K562 (cell line): ENCODE measurements at regions not wholly inside any gene's neighbourhood (a gene's known extent, or its start where the extent isn't known, plus 50 kb on each side); places are given as distances from the start of the nearest gene placed in this dataset.

Source experiments
- ATAC-seq: fragments of 200-7000 bp; cut with Tn5 transposase; 3 replicates; pipeline ENCODE4 v1.9.1; 2020; ENCODE audit warnings: moderate library complexity
- BruUV-seq: library from RNA; stranded (reverse); fragments of 400-500 nt; replicated peaks from 2 replicates; lab custom pipeline; 2021; lab: Mats Ljungman, UMichigan
- CTCF ChIA-PET: fragments of 300-600 bp; formaldehyde crosslinking; extraction: SDS; loops from one replicate; lab custom pipeline; 2021; ENCODE audit warnings: low intra/inter-chr PET ratio; lab: Yijun Ruan, JAX
- POLR2A ChIA-PET: fragments of 300-600, 350-650 bp; sonication (Branson Sonifier 250); formaldehyde crosslinking; extraction: SDS; loops from one replicate; lab custom pipeline; 2021; ENCODE audit warnings: antibody characterized with exemption, inconsistent platforms; lab: Yijun Ruan, JAX
- DNase-seq, 4 experiments: peaks; one replicate each; pipeline versions ENCODE4 v3.0.0 to v3.0.0-alpha.2; 2011 to 2018; ENCODE audit warnings: low spot score in 3 of 4, mixed read lengths in 3 of 4; ENCODE audit errors: extremely low read depth in 1 of 4
- FAIRE-seq: peaks from 2 replicates; lab custom pipeline; 2011; peaks lifted over from hg19 to GRCh38; lab: Jason Lieb, UNC
- H2AFZ ChIP-seq: 2 replicates; pipeline ENCODE4 v1.6.0; 2011; ENCODE audit warnings: low read depth, low read length, control low read depth, inconsistent platforms
- H3K27ac ChIP-seq: fragments of 200-600 bp; 3 replicates; pipeline ENCODE4 v1.8.0; 2011; ENCODE audit warnings: low read depth, mild to moderate bottlenecking, control low read depth, inconsistent platforms, low read length, moderate library complexity, mixed read lengths; ENCODE audit errors: extremely low read depth
- H3K27me3 ChIP-seq, 2 experiments: fragments of 300-600 bp in 1 of 2; 2 replicates in 1 of 2; 3 replicates in 1 of 2; pipeline versions ENCODE4 v1.6.0 to v1.8.0; 2011; ENCODE audit warnings: inconsistent platforms in 2 of 2, low read length in 2 of 2, mild to moderate bottlenecking in 1 of 2, mixed read lengths in 1 of 2, moderate library complexity in 1 of 2; ENCODE audit not compliant: control insufficient read depth in 2 of 2, insufficient read depth in 2 of 2
- H3K36me3 ChIP-seq: fragments of 300-600 bp; 3 replicates; pipeline ENCODE4 v1.8.0; 2011; ENCODE audit warnings: mild to moderate bottlenecking, low read length, inconsistent platforms; ENCODE audit not compliant: control insufficient read depth, insufficient read depth
- H3K4me1 ChIP-seq, 2 experiments: fragments of 200-600 bp in 1 of 2; replicated peaks in 1 of 2; 2 replicates in 1 of 2; 3 replicates in 1 of 2; pipeline versions ENCODE4 v1.5.1 to v1.8.0; 2011; ENCODE audit warnings: inconsistent platforms in 2 of 2, low read length in 2 of 2, mild to moderate bottlenecking in 1 of 2, mixed read lengths in 1 of 2, moderate library complexity in 1 of 2; ENCODE audit not compliant: control insufficient read depth in 2 of 2, insufficient read depth in 2 of 2
- H3K4me2 ChIP-seq: 2 replicates; pipeline ENCODE4 v1.6.1; 2011; ENCODE audit warnings: low read length, control low read depth, inconsistent platforms, mixed read lengths; ENCODE audit not compliant: insufficient read depth
- H3K4me3 ChIP-seq: fragments of 200-600 bp; sonication (generic), shearing (Covaris generic); 2 replicates; pipeline ENCODE4 v1.5.1; 2016; ENCODE audit warnings: control low read depth, inconsistent platforms
- H3K79me2 ChIP-seq: fragments of 200-600 bp; 3 replicates; pipeline ENCODE4 v1.8.0; 2011; ENCODE audit warnings: low read length, inconsistent platforms; ENCODE audit not compliant: control insufficient read depth, insufficient read depth
- H3K9ac ChIP-seq, 2 experiments: 2 replicates each; pipeline versions ENCODE4 v1.6.0 to v1.6.1; 2011; ENCODE audit warnings: low read depth in 2 of 2, low read length in 2 of 2, control low read depth in 1 of 2, inconsistent platforms in 1 of 2, mild to moderate bottlenecking in 1 of 2, mixed read lengths in 1 of 2; ENCODE audit not compliant: insufficient read depth in 1 of 2
- H3K9me1 ChIP-seq: one replicate; pipeline ENCODE4 v1.6.0; 2011; ENCODE audit warnings: inconsistent platforms, mild to moderate bottlenecking, low read length, moderate library complexity; ENCODE audit not compliant: control insufficient read depth, insufficient read depth
- H3K9me3 ChIP-seq: replicated peaks from 2 replicates; pipeline ENCODE4 v1.5.1; 2011; ENCODE audit warnings: low read depth, low read length, inconsistent platforms; ENCODE audit not compliant: control insufficient read depth, insufficient read depth
- H4K20me1 ChIP-seq: replicated peaks from 2 replicates; pipeline ENCODE4 v1.6.1; 2011; ENCODE audit warnings: low read length, inconsistent platforms, mixed read lengths; ENCODE audit not compliant: control insufficient read depth, insufficient read depth
- ATF1 ChIP-seq, 2 experiments: fragments of 450-650 bp in 1 of 2; IDR thresholded peaks; 2 replicates each; pipeline ENCODE4 v1.6.1; 2016; ENCODE audit warnings: missing compliant biosample characterization in 1 of 2, missing genetic modification characterization in 1 of 2
- BACH1 ChIP-seq: fragments of 200-800 bp; sonication (Bioruptor generic); IDR thresholded peaks from 2 replicates; pipeline ENCODE4 v1.6.1; 2016; ENCODE audit warnings: missing genetic modification characterization, missing compliant biosample characterization
- C11orf30 ChIP-seq: fragments of 450-650 bp; IDR thresholded peaks from 2 replicates; pipeline ENCODE4 v1.6.1; 2016; ENCODE audit warnings: low read depth, mild to moderate bottlenecking
- CEBPB ChIP-seq: fragments of 450-650 bp; IDR thresholded peaks from 2 replicates; pipeline ENCODE4 v1.6.1; 2016; ENCODE audit warnings: missing genetic modification characterization, missing compliant biosample characterization
- CEBPG ChIP-seq, 3 experiments: fragments of 200-800 bp in 1 of 3; sonication (Bioruptor generic) in 1 of 3; sonication (generic) in 1 of 3; formaldehyde crosslinking in 1 of 3; IDR thresholded peaks in 2 of 3; conservative IDR thresholded peaks in 1 of 3; 2 replicates each; pipeline versions ENCODE4 v1.6.1 to v1.8.0; 2016 to 2022; ENCODE audit warnings: missing compliant biosample characterization in 2 of 3, missing genetic modification characterization in 2 of 3, mild to moderate bottlenecking in 1 of 3, missing genetic modification reagents in 1 of 3
- DPF2 ChIP-seq: fragments of 450-650 bp; IDR thresholded peaks from 2 replicates; pipeline ENCODE4 v1.6.1; 2016
- MAFG ChIP-seq: fragments of 450-650 bp; conservative IDR thresholded peaks from 2 replicates; pipeline ENCODE4 v1.6.1; 2016; ENCODE audit warnings: missing genetic modification characterization, missing compliant biosample characterization
- NRF1 ChIP-seq, 2 experiments: fragments of 450-650 bp; IDR thresholded peaks in 1 of 2; conservative IDR thresholded peaks in 1 of 2; 2 replicates each; pipeline ENCODE4 v1.6.1; 2014; ENCODE audit warnings: mild to moderate bottlenecking in 2 of 2
- SMARCC2 ChIP-seq: fragments of 450-650 bp; IDR thresholded peaks from 2 replicates; pipeline ENCODE4 v1.6.1; 2017; ENCODE audit warnings: antibody characterized with exemption, moderate library complexity, mild to moderate bottlenecking, low read depth
- SOX6 ChIP-seq: fragments of 450-650 bp; IDR thresholded peaks from 2 replicates; pipeline ENCODE4 v1.6.1; 2014; ENCODE audit warnings: mild to moderate bottlenecking
- TEAD4 ChIP-seq, 2 experiments: sonication (generic) in 1 of 2; formaldehyde crosslinking in 1 of 2; IDR thresholded peaks; 2 replicates each; pipeline versions ENCODE4 v1.6.1 to v1.8.0; 2012 to 2022; ENCODE audit warnings: borderline replicate concordance in 1 of 2, inconsistent platforms in 1 of 2, low read length in 1 of 2, mild to moderate bottlenecking in 1 of 2, missing genetic modification reagents in 1 of 2
- ZFX ChIP-seq: sonication (generic); formaldehyde crosslinking; IDR thresholded peaks from 2 replicates; pipeline ENCODE4 v1.8.0; 2022; ENCODE audit warnings: mild to moderate bottlenecking, missing genetic modification reagents, moderate library complexity
- ZKSCAN8 ChIP-seq: fragments of 200-800 bp; sonication (Bioruptor generic); IDR thresholded peaks from 2 replicates; pipeline ENCODE4 v1.6.1; 2016; ENCODE audit warnings: missing genetic modification characterization, missing compliant biosample characterization
- ZNF318 ChIP-seq, 2 experiments: fragments of 450-650 bp; IDR thresholded peaks; 2 replicates each; pipeline ENCODE4 v1.6.1; 2016; ENCODE audit warnings: mild to moderate bottlenecking in 2 of 2, borderline replicate concordance in 1 of 2, low read depth in 1 of 2, moderate library complexity in 1 of 2
- ZNF436 ChIP-seq: fragments of 250-450, 450-650 bp; sonication (Bioruptor Pico); formaldehyde crosslinking; IDR thresholded peaks from 2 replicates; pipeline ENCODE4 v1.7.0; 2020; ENCODE audit warnings: mild to moderate bottlenecking
- WGBS: fragments of 100-300 bp; shearing (Covaris generic); methylation state at CpG from one replicate; pipeline ENCODE4 v1.1.6; 2016; ENCODE audit warnings: low coverage, mixed read lengths; ENCODE audit not compliant: insufficient coverage; ENCODE audit errors: missing lambda C conversion rate; 5-methylcytosine and 5-hydroxymethylcytosine counted together
- in situ Hi-C: fragments of 300-500 bp; cut with MboI; formaldehyde crosslinking; loops from 4 replicates; pipeline ENCODE4 v1.15.0; 2018; ENCODE audit warnings: inconsistent platforms, mixed read lengths
- intact Hi-C: fragments of 100-400 bp; cut with micrococcal nuclease; formaldehyde crosslinking; loops from 2 replicates; pipeline ENCODE4 v1.14.2; 2022

- intact Hi-C loops (no loop called here), in situ Hi-C loops (no loop called here)
- Histone ChIP-seq H3K9ac (no peak overlapping the region), H3K79me2 (no peaks in the 10 kb centered on the region), H3K27ac (no peak overlapping the region), H3K36me3 (no peaks in the 10 kb centered on the region), H4K20me1 (no peaks in the 10 kb centered on the region), H3K27me3 (peaks cover 0 to 2% of the 10 kb centered on the region in 2 experiments; a peak in 1 of 5 replicates), H3K9me1 (no peaks in the 10 kb centered on the region), H2AFZ (no peak overlapping the region), H3K4me3 (no peak overlapping the region), H3K4me1 (no peaks in the 10 kb centered on the region; a peak in 1 of 5 replicates), H3K9me3 (no peaks in the 10 kb centered on the region), H3K4me2 (no peak overlapping the region)
- BruUV-seq = no TSS peak
- ChIA-PET CTCF (no interaction called here), POLR2A (interaction anchor here (0.6 kb wide), 1 partner anchor 11 kb away, joined by 3 read pairs; no protein-coding TSS in a partner anchor)
- WGBS = 4% methylated on average over 2 of the region's 2 CpGs
- DNase-seq = no peak
- FAIRE-seq = no peak
- 0 out of 3 replicates have a peak, but pooled peaks have one; percentile 38 for ATAC-seq
- TF ChIP-seq TEAD4 (IDR thresholded peaks at IDR 0.05; ENCODE audit: low read length) (peak; percentile 9; the same call in 1 of the 2 replicates), TEAD4 (CRISPR knock-in tag; IDR thresholded peaks at IDR 0.05; ENCODE audit: borderline replicate concordance) (no peak), ZNF436 (CRISPR knock-in tag) (no peak), SOX6 (peak; percentile 78), C11orf30 (peak; percentile 67; the same call in 1 of the 2 replicates), MAFG (tag) (peak; percentile 85), ZNF318 (IDR thresholded peaks at IDR 0.05; ENCODE audit: borderline replicate concordance in 1 of 2, low read depth in 1 of 2) (peak in 1 of 2 experiments; percentile 81; a peak in 1 of 4 replicates), CEBPB (tag) (peak; percentile 90), BACH1 (tag) (peak; percentile 68; the same call in 1 of the 2 replicates), NRF1 (conservative IDR thresholded peaks at IDR 0.05 in 1 of 2, IDR thresholded peaks at IDR 0.05 in 1 of 2) (0 out of 4 replicates have a peak, but pooled peaks of 1 of the 2 experiments have one; percentile 11), ZFX (CRISPR knock-in tag) (no peak), DPF2 (0 out of 2 replicates have a peak, but pooled peaks have one; percentile 38), ATF1 (CRISPR knock-in tag; IDR thresholded peaks at IDR 0.05) (no peak), ATF1 (tag; IDR thresholded peaks at IDR 0.05) (peak; percentile 58), SMARCC2 (0 out of 2 replicates have a peak, but pooled peaks have one; percentile 49), CEBPG (CRISPR knock-in tag; IDR thresholded peaks at IDR 0.05) (no peak), CEBPG (tag; conservative IDR thresholded peaks at IDR 0.05 in 1 of 2, IDR thresholded peaks at IDR 0.05 in 1 of 2) (peak; percentile 90 to 92), ZKSCAN8 (CRISPR knock-in tag) (no peak)
Observed at GRCh38 chr5:174355208-174355612, 309.7 kb downstream of the NSG2 start.
